ENCODE measurements at regions not wholly inside any gene's neighbourhood (a gene's known extent, or its start where the extent isn't known, plus 50 kb on each side); places are given as distances from the start of the nearest gene placed in this dataset.

GRCh38 chr3:9301091-9301490 is 51.6 kb upstream of the SRGAP3 start:
- in situ Hi-C loops (cut with MboI; ENCODE audit: low sequenced_read_pairs, unreplicated experiment): loop anchor here (5.0 kb wide), 1 partner anchor 329 kb away; no protein-coding TSS in a partner anchor
- TF ChIP-seq, protein P1, sequence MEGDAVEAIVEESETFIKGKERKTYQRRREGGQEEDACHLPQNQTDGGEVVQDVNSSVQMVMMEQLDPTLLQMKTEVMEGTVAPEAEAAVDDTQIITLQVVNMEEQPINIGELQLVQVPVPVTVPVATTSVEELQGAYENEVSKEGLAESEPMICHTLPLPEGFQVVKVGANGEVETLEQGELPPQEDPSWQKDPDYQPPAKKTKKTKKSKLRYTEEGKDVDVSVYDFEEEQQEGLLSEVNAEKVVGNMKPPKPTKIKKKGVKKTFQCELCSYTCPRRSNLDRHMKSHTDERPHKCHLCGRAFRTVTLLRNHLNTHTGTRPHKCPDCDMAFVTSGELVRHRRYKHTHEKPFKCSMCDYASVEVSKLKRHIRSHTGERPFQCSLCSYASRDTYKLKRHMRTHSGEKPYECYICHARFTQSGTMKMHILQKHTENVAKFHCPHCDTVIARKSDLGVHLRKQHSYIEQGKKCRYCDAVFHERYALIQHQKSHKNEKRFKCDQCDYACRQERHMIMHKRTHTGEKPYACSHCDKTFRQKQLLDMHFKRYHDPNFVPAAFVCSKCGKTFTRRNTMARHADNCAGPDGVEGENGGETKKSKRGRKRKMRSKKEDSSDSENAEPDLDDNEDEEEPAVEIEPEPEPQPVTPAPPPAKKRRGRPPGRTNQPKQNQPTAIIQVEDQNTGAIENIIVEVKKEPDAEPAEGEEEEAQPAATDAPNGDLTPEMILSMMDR (IDR thresholded peaks at IDR 0.05; ENCODE audit: borderline replicate concordance, control extremely low read depth, extremely low read depth, insufficient read depth, missing control alignments): no peak
- no peak for DNase-seq (ENCODE audit: low spot score)

GRCh38 chr3:9301798-9302197 is 52.4 kb upstream of the SRGAP3 start:
- no peak for DNase-seq (ENCODE audit: low spot score)
- TF ChIP-seq, protein P1 (IDR thresholded peaks at IDR 0.05; ENCODE audit: borderline replicate concordance, control extremely low read depth, extremely low read depth, insufficient read depth, missing control alignments): no peak
- in situ Hi-C loops (cut with MboI; ENCODE audit: low sequenced_read_pairs, unreplicated experiment): loop anchor here (5.0 kb wide), 1 partner anchor 329 kb away; no protein-coding TSS in a partner anchor

- in situ Hi-C loops (cut with MboI; ENCODE audit: low sequenced_read_pairs, unreplicated experiment): loop anchor here (5.0 kb wide), 1 partner anchor 330 kb away; no protein-coding TSS in a partner anchor
- TF ChIP-seq, protein P1 (IDR thresholded peaks at IDR 0.05; ENCODE audit: borderline replicate concordance, control extremely low read depth, extremely low read depth, insufficient read depth, missing control alignments): peak; percentile 84
- peak; percentile 86 for DNase-seq (ENCODE audit: low spot score)
Measured at GRCh38 chr3:9302425-9303181, 53.2 kb upstream of the SRGAP3 start.

DNA sequence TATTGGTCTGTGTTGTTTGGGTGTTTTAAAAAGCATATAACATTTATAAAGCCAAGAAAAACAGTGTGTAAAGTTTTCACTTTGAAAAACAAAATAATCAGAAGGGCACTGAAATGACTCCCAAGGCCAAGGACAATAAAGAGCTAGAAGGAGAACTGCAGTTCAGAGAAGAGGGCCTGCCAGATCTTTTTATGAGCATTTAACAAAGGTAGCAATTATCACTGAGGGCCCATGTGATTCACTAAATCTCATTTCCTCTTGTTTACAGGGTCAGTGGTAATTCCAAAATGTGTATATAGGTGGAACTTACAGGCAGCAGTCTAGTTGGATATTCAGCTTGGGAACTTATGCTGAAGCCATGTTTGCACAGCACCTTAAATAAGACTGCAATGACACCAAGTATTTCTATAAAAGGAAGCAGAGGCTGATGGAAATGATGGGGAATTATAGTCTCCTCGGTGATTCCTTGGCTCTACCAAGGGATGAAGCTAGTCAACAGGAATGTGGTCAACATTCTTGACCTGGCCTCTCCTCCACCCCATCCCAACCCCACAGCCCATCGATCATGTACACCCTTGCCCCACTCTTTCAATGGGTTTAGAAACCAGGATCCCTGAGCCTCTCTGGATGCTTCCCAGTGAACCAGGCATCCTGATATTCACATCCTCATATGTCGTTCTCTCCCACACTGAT is 54.4 kb upstream of the THUMPD3 start:
- TF ChIP-seq, protein P1 (IDR thresholded peaks at IDR 0.05; ENCODE audit: borderline replicate concordance, control extremely low read depth, extremely low read depth, insufficient read depth, missing control alignments): no peak
- DNase-seq (ENCODE audit: low spot score): no peak
- in situ Hi-C loops (cut with MboI; ENCODE audit: low sequenced_read_pairs, unreplicated experiment): no loop called here

GRCh38 chr3:9310043-9310442 is 52.8 kb upstream of the THUMPD3 start:
- in situ Hi-C loops (cut with MboI; ENCODE audit: low sequenced_read_pairs, unreplicated experiment): no loop called here
- TF ChIP-seq, protein P1 (IDR thresholded peaks at IDR 0.05; ENCODE audit: borderline replicate concordance, control extremely low read depth, extremely low read depth, insufficient read depth, missing control alignments): no peak
- DNase-seq (ENCODE audit: low spot score): no peak

DNA sequence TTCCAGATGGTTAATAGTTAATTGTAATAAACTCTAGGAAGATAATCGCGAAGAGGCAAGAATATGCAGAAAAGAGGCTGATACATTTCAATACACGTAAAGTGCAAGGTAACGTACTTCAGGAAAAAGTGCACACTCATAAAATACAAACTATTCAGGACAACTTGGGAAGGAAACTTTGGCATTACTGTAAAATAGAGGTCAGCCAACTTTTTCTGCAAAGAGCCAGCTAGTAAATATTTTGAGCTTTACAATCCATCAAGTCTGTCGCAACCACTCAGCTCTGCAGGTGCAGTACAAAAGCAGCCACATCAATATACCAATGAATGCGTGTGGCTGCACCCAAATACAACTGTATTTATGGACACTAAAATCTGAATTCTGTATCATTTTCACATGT is 51.6 kb upstream of the THUMPD3 start:
- in situ Hi-C loops (cut with MboI; ENCODE audit: low sequenced_read_pairs, unreplicated experiment): no loop called here
- TF ChIP-seq, protein P1 (IDR thresholded peaks at IDR 0.05; ENCODE audit: borderline replicate concordance, control extremely low read depth, extremely low read depth, insufficient read depth, missing control alignments): no peak
- no peak for DNase-seq (ENCODE audit: low spot score)

Measured in GM13976 (cell line).